ENCODE measurements at regions not wholly inside any gene's neighbourhood (a gene's known extent, or its start where the extent isn't known, plus 50 kb on each side); places are given as distances from the start of the nearest gene placed in this dataset.
"Not testable (repeated sequence)": the region's sequence is repeated elsewhere in the genome, so short reads cannot be mapped to it uniquely, and the experiment has no call there.

- not testable (repeated sequence) for TF ChIP-seq CTCF, POLR2A (IDR thresholded peaks at IDR 0.05)
Observed at GRCh38 chr2:228352980-228353379, 171.5 kb upstream of the SPHKAP start.
